ENCODE measurements at regions not wholly inside any gene's neighbourhood (a gene's known extent, or its start where the extent isn't known, plus 50 kb on each side); places are given as distances from the start of the nearest gene placed in this dataset.

- TF ChIP-seq POLR2A (IDR thresholded peaks at IDR 0.05), result no peak
- TF ChIP-seq CTCF (IDR thresholded peaks at IDR 0.05), result no peak
Observed at GRCh38 chr15:87142096-87142495, 1062.4 kb downstream of the AGBL1 start.
